ENCODE measurements at regions not wholly inside any gene's neighbourhood (a gene's known extent, or its start where the extent isn't known, plus 50 kb on each side); places are given as distances from the start of the nearest gene placed in this dataset.

GRCh38 chr1:218536296-218536986, 191.3 kb downstream of the TGFB2 start:
- DNase-seq (ENCODE audit: extremely low read depth, low read depth) = no peak
- TF ChIP-seq, protein P1, sequence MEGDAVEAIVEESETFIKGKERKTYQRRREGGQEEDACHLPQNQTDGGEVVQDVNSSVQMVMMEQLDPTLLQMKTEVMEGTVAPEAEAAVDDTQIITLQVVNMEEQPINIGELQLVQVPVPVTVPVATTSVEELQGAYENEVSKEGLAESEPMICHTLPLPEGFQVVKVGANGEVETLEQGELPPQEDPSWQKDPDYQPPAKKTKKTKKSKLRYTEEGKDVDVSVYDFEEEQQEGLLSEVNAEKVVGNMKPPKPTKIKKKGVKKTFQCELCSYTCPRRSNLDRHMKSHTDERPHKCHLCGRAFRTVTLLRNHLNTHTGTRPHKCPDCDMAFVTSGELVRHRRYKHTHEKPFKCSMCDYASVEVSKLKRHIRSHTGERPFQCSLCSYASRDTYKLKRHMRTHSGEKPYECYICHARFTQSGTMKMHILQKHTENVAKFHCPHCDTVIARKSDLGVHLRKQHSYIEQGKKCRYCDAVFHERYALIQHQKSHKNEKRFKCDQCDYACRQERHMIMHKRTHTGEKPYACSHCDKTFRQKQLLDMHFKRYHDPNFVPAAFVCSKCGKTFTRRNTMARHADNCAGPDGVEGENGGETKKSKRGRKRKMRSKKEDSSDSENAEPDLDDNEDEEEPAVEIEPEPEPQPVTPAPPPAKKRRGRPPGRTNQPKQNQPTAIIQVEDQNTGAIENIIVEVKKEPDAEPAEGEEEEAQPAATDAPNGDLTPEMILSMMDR (IDR thresholded peaks at IDR 0.05; ENCODE audit: low read depth, low read length, missing control alignments) = no peak
- H3K4me3 ChIP-seq (replicated peaks; ENCODE audit: low read depth, low read length) = no peak overlapping the region

DNA sequence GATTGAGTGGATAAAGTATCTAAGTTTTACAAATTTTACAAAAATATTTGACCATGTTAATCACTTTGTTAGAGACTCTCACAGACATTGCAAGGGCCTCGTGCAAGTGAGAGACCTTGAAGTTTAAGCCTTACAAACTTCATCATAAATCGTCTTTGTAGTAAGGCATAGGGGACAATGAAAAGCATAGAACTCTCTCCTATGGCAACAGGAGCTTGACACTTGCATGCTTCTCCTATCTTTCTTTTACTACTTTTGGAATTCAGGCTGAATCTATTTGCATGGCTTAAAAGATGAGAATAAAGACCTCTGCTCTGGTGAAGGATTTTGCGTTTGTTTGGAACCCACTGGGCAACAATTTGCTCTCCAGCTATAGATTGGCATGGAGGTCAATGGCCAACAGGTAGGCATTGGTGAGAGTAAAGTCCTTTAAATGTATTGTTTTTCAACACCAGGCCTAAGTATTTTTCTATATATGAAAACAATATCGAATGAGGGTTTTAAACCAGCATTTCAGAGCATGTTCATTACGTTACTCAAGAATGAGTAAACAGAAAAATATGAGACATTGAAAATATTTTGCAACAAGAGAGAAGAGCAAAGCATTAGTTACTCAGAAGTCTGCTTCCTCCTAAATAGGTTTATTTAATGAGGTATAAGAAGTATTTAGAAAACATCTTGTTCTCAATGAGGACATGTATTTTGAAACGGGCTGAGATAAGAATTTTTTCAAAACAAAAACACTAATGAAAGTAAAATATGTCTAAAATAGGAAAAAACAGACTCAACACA, 192.2 kb downstream of the TGFB2 start:
- no peak for DNase-seq (ENCODE audit: extremely low read depth, low read depth)
- TF ChIP-seq, protein P1 (IDR thresholded peaks at IDR 0.05; ENCODE audit: low read depth, low read length, missing control alignments) = no peak
- H3K4me3 ChIP-seq (replicated peaks; ENCODE audit: low read depth, low read length) = no peak overlapping the region

DNA sequence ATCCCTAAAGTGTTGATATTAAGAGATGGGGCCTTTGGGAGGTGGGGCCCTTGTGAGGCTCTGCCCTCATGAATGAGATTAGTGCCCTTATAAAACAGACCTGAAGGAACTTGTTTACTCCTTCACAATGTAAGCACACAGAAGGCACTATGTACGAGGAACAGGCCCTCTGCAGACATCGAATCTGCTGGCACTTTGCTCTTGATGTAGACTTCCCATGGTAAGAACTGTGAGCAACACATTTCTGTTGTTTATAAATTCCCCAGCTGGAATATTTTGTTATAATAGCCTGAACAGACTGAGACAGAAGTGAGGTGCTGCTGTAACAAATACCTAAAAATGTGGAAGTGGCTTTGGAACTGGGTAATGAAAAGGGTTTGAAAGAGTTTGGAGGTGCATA, 193.2 kb downstream of the TGFB2 start:
- TF ChIP-seq, protein P1 (IDR thresholded peaks at IDR 0.05; ENCODE audit: low read depth, low read length, missing control alignments) = no peak

DNA sequence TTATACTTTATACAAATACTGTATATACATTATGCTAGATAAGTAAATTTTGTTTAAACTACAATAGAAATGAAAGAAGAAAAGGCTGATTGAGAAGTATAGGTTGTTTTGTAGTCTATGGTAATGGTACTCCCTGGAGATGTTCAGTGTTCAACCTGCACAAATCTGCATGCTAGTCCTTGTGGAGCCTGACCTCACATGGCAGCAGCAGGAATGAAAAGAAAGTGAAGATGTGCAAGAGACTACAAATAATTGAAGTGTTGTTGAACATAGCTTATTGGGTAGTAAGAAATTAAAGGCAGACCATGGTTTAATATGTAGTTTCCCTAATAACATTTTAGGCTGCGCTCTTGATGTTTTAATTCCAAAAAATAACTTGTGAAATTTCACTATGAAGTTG, 201.2 kb downstream of the TGFB2 start:
- TF ChIP-seq, protein P1 (IDR thresholded peaks at IDR 0.05; ENCODE audit: low read depth, low read length, missing control alignments) = peak; percentile 25

More for the DNA sequence above, 193.2 kb downstream of the TGFB2 start:
- no peak for DNase-seq (ENCODE audit: extremely low read depth, low read depth)
- H3K4me3 ChIP-seq (replicated peaks; ENCODE audit: low read depth, low read length) = no peak overlapping the region

GRCh38 chr1:218547957-218548730, 203.0 kb downstream of the TGFB2 start:
- no peak for DNase-seq (ENCODE audit: extremely low read depth, low read depth)
- TF ChIP-seq, protein P1 (IDR thresholded peaks at IDR 0.05; ENCODE audit: low read depth, low read length, missing control alignments) = no peak
- no peak overlapping the region for H3K4me3 ChIP-seq (replicated peaks; ENCODE audit: low read depth, low read length)

More for the DNA sequence above, 201.2 kb downstream of the TGFB2 start:
- no peak overlapping the region for H3K4me3 ChIP-seq (replicated peaks; ENCODE audit: low read depth, low read length)
- DNase-seq (ENCODE audit: extremely low read depth, low read depth) = no peak

- no peak overlapping the region for H3K4me3 ChIP-seq (replicated peaks; ENCODE audit: low read depth, low read length)
- TF ChIP-seq, protein P1 (IDR thresholded peaks at IDR 0.05; ENCODE audit: low read depth, low read length, missing control alignments) = no peak
- no peak for DNase-seq (ENCODE audit: extremely low read depth, low read depth)
These were observed 203.6 kb downstream of the TGFB2 start for GRCh38 chr1:218548764-218549163.
